Keratinocyte (primary cell): ENCODE measurements at regions not wholly inside any gene's neighbourhood (a gene's known extent, or its start where the extent isn't known, plus 50 kb on each side); places are given as distances from the start of the nearest gene placed in this dataset.

Experiments used
- DNase-seq: peaks from one replicate; pipeline ENCODE4 v3.0.0-alpha.2; 2011; ENCODE audit warnings: low read depth, missing footprints, low spot score
- FAIRE-seq: peaks from 2 replicates; lab custom pipeline; 2011; peaks lifted over from hg19 to GRCh38; lab: Jason Lieb, UNC
- H2AFZ ChIP-seq: 2 replicates; pipeline ENCODE4 v1.6.0; 2012; ENCODE audit warnings: low read length, control low read depth, inconsistent platforms; ENCODE audit not compliant: control insufficient read depth
- H3K27ac ChIP-seq: 2 replicates; pipeline ENCODE4 v1.5.1; 2011; ENCODE audit warnings: low read length; ENCODE audit not compliant: control insufficient read depth, insufficient read depth
- H3K27me3 ChIP-seq: 3 replicates; pipeline ENCODE4 v1.6.0; 2011; ENCODE audit warnings: low read length; ENCODE audit not compliant: control insufficient read depth, insufficient read depth; ENCODE audit errors: extremely low read depth
- H3K36me3 ChIP-seq, 2 experiments: 2 replicates in 1 of 2; 3 replicates in 1 of 2; pipeline ENCODE4 v1.5.1; 2011; ENCODE audit warnings: low read length in 2 of 2, mild to moderate bottlenecking in 1 of 2; ENCODE audit not compliant: control insufficient read depth in 2 of 2, insufficient read depth in 2 of 2; ENCODE audit errors: extremely low read depth in 1 of 2
- H3K4me1 ChIP-seq: 3 replicates; pipeline ENCODE4 v1.5.1; 2011; ENCODE audit warnings: low read length; ENCODE audit not compliant: control insufficient read depth, insufficient read depth; ENCODE audit errors: extremely low read depth
- H3K4me2 ChIP-seq: 3 replicates; pipeline ENCODE4 v1.6.0; 2011; ENCODE audit warnings: low read depth, low read length; ENCODE audit not compliant: control insufficient read depth, insufficient read depth; ENCODE audit errors: extremely low read depth
- H3K4me3 ChIP-seq, 3 experiments: fragments of 200-600 bp in 1 of 3; sonication (generic) in 1 of 3; 2 replicates in 2 of 3; 3 replicates in 1 of 3; pipeline ENCODE4 v1.5.1; 2011 to 2016; ENCODE audit warnings: low read length in 3 of 3, mild to moderate bottlenecking in 3 of 3, control low read depth in 2 of 3, inconsistent platforms in 1 of 3, low read depth in 1 of 3, mixed read lengths in 1 of 3, mixed run types in 1 of 3, moderate library complexity in 1 of 3; ENCODE audit not compliant: control insufficient read depth in 2 of 3, insufficient read depth in 2 of 3; ENCODE audit errors: extremely low read depth in 1 of 3
- H3K79me2 ChIP-seq: 2 replicates; pipeline ENCODE4 v1.6.0; 2012; ENCODE audit warnings: low read length; ENCODE audit not compliant: control insufficient read depth, insufficient read depth
- H3K9ac ChIP-seq: 3 replicates; pipeline ENCODE4 v1.6.0; 2011; ENCODE audit warnings: low read length; ENCODE audit not compliant: control insufficient read depth, insufficient read depth; ENCODE audit errors: extremely low read depth
- H3K9me1 ChIP-seq: 3 replicates; pipeline ENCODE4 v1.6.0; 2011; ENCODE audit warnings: low read length; ENCODE audit not compliant: control insufficient read depth, insufficient read depth; ENCODE audit errors: extremely low read depth
- H3K9me3 ChIP-seq: 2 replicates; pipeline ENCODE4 v1.5.1; 2012; ENCODE audit warnings: low read depth, low read length; ENCODE audit not compliant: control insufficient read depth
- H4K20me1 ChIP-seq: 3 replicates; pipeline ENCODE4 v1.6.0; 2011; ENCODE audit warnings: low read length; ENCODE audit not compliant: control insufficient read depth, insufficient read depth; ENCODE audit errors: extremely low read depth
- EZH2 ChIP-seq: IDR thresholded peaks from one replicate; pipeline ENCODE4 v1.6.1; 2012; ENCODE audit warnings: inconsistent platforms, mild to moderate bottlenecking, low read length, moderate library complexity
- dilution Hi-C: fragments of 300-500 bp; cut with MboI; formaldehyde crosslinking; loops from one replicate; pipeline ENCODE4 v1.7.0; 2020; ENCODE audit warnings: low sequenced_read_pairs; ENCODE audit not compliant: extremely low pct_ligation_motif_present
- TF ChIP-seq, protein P1 (sequence below), 3 experiments: IDR thresholded peaks in 1 of 3; conservative IDR thresholded peaks in 1 of 3; optimal IDR thresholded peaks in 1 of 3; 2 replicates in 2 of 3; 3 replicates in 1 of 3; pipeline versions ENCODE3 to v1.5.1; 2011; ENCODE audit warnings: low read length in 3 of 3, mild to moderate bottlenecking in 3 of 3, moderate library complexity in 2 of 3, control low read depth in 1 of 3, inconsistent platforms in 1 of 3; ENCODE audit not compliant: insufficient read depth in 2 of 3; ENCODE audit errors: extremely low read depth in 1 of 3

DNA sequence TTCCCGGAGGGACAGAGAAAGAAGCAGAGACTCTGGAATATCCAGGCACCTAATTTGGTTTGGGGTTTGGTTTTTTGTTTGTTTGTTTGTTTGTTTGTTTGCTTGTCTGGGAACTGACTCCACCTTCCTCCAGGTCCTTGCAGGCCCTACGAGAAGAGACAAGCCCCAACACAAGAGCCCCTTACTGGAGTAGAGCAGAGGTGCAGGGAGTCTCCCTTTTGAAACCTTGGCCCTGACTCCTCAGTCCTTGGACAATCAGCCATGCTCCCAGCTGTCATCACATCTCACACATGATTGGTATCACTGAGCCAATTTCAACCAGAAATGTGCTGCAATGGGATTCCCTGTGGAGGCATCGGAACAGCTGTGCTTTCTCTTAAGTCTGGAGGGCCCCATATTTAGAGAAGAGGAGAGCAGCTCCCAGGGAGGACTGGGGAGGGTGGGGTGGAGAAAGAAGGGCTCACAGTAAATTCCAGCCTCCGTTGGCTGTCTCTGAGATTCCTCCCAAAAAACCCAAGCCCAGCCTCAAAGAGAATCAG, 279.9 kb upstream of the NCKAP5 start:
- FAIRE-seq, result no peak
- Histone ChIP-seq H3K27me3 (no peaks in the 10 kb centered on the region), H3K27ac (no peak overlapping the region), H3K4me2 (no peak overlapping the region), H3K9ac (no peak overlapping the region), H3K9me3 (no peaks in the 10 kb centered on the region), H3K4me3 (no peak overlapping the region), H2AFZ (no peak overlapping the region), H3K36me3 (no peaks in the 10 kb centered on the region), H3K79me2 (no peaks in the 10 kb centered on the region), H4K20me1 (no peaks in the 10 kb centered on the region), H3K9me1 (peaks cover under 1% of the 10 kb centered on the region), H3K4me1 (peaks cover 13% of the 10 kb centered on the region)
- dilution Hi-C loops, result no loop called here
- no peak for DNase-seq
- TF ChIP-seq, protein P1, sequence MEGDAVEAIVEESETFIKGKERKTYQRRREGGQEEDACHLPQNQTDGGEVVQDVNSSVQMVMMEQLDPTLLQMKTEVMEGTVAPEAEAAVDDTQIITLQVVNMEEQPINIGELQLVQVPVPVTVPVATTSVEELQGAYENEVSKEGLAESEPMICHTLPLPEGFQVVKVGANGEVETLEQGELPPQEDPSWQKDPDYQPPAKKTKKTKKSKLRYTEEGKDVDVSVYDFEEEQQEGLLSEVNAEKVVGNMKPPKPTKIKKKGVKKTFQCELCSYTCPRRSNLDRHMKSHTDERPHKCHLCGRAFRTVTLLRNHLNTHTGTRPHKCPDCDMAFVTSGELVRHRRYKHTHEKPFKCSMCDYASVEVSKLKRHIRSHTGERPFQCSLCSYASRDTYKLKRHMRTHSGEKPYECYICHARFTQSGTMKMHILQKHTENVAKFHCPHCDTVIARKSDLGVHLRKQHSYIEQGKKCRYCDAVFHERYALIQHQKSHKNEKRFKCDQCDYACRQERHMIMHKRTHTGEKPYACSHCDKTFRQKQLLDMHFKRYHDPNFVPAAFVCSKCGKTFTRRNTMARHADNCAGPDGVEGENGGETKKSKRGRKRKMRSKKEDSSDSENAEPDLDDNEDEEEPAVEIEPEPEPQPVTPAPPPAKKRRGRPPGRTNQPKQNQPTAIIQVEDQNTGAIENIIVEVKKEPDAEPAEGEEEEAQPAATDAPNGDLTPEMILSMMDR (optimal IDR thresholded peaks at IDR 0.05 in 1 of 3, IDR thresholded peaks at IDR 0.05 in 1 of 3, conservative IDR thresholded peaks at IDR 0.05 in 1 of 3; ENCODE audit: extremely low read depth in 1 of 3, insufficient read depth in 2 of 3, low read length in 3 of 3), result no peak
- TF ChIP-seq EZH2, result no peak

DNA sequence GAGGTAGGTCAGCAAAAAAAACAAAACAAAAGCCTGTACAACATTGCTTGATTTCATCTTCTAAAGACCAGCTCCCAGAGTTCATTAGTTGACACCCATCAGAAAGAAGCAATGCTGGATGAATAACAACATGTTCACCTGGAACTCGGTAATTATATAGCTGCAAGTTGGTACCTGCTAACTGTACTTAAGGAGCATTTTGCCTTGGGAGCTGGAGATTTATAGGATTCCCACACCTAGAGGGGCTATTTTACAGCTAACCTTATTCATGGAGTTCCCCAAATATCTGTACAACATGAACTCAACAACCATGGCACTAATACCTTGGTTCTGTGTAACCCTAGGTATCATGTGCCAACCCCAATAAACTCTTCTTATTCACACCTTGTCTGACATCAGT, 281.1 kb upstream of the NCKAP5 start:
- FAIRE-seq (peak; percentile 55), DNase-seq (no peak)
- H3K36me3 ChIP-seq, result no peaks in the 10 kb centered on the region

More for the DNA sequence above, 281.1 kb upstream of the NCKAP5 start:
- no peaks in the 10 kb centered on the region for H3K79me2 ChIP-seq
- no peak overlapping the region for H3K4me3 ChIP-seq
- H3K9me1 ChIP-seq, result no peaks in the 10 kb centered on the region
- H2AFZ ChIP-seq, result no peak overlapping the region
- no peaks in the 10 kb centered on the region for H3K27me3 ChIP-seq
- no peak overlapping the region for H3K27ac ChIP-seq
- no peak overlapping the region for H3K9ac ChIP-seq
- dilution Hi-C loops, result no loop called here
- no peak overlapping the region for H3K4me2 ChIP-seq
- TF ChIP-seq EZH2, result no peak
- TF ChIP-seq, protein P1 (optimal IDR thresholded peaks at IDR 0.05 in 1 of 3, IDR thresholded peaks at IDR 0.05 in 1 of 3, conservative IDR thresholded peaks at IDR 0.05 in 1 of 3; ENCODE audit: extremely low read depth in 1 of 3, insufficient read depth in 2 of 3, low read length in 3 of 3), result no peak
- H3K4me1 ChIP-seq, result peaks cover 3% of the 10 kb centered on the region
- no peaks in the 10 kb centered on the region for H3K9me3 ChIP-seq
- no peaks in the 10 kb centered on the region for H4K20me1 ChIP-seq
